Caco-2 (cell line): ENCODE measurements at regions not wholly inside any gene's neighbourhood (a gene's known extent, or its start where the extent isn't known, plus 50 kb on each side); places are given as distances from the start of the nearest gene placed in this dataset.

Source experiments
- BruUV-seq: library from RNA; stranded (reverse); fragments of 400-500 nt; replicated peaks from 2 replicates; lab custom pipeline; 2021; lab: Mats Ljungman, UMichigan
- CTCF ChIA-PET: fragments of 300-600 bp; sonication (Branson Sonifier 250); formaldehyde crosslinking; loops from one replicate; lab custom pipeline; 2022; ENCODE audit warnings: antibody characterized with exemption; lab: Charles Lee
- POLR2A ChIA-PET: fragments of 300-600 bp; sonication (Branson Sonifier 250); formaldehyde crosslinking; loops from one replicate; lab custom pipeline; 2022; ENCODE audit warnings: antibody characterized with exemption; lab: Charles Lee
- DNase-seq, 2 experiments: peaks; one replicate each; pipeline versions ENCODE4 v3.0.0 to v3.0.0-alpha.2; 2020 to 2022
- H3K27me3 ChIP-seq: replicated peaks from 2 replicates; pipeline ENCODE4 v1.6.0; 2011; ENCODE audit warnings: low read length; ENCODE audit not compliant: control insufficient read depth, insufficient read depth
- H3K36me3 ChIP-seq: 2 replicates; pipeline ENCODE4 v1.5.1; 2011; ENCODE audit warnings: low read length; ENCODE audit not compliant: control insufficient read depth, insufficient read depth
- H3K4me1 ChIP-seq: fragments of 250-450 bp; sonication (Bioruptor Pico); 2 replicates; pipeline ENCODE4 v1.5.1; 2020; ENCODE audit warnings: mild to moderate bottlenecking
- H3K4me3 ChIP-seq: 2 replicates; pipeline ENCODE4 v1.5.1; 2011; ENCODE audit warnings: low read depth, mild to moderate bottlenecking, control low read depth, low read length
- H3K9me3 ChIP-seq: fragments of 250-450 bp; sonication (Bioruptor Pico); 2 replicates; pipeline ENCODE4 v1.5.1; 2020; ENCODE audit warnings: mild to moderate bottlenecking, moderate library complexity
- H3K27ac Mint-ChIP-seq: one replicate; pipeline ENCODE4 v1.8.0; 2022; ENCODE audit warnings: mixed read lengths; ENCODE audit not compliant: unreplicated experiment
- H3K27me3 Mint-ChIP-seq: one replicate; pipeline ENCODE4 v1.8.0; 2022; ENCODE audit warnings: mixed read lengths; ENCODE audit not compliant: insufficient read depth, unreplicated experiment
- H3K36me3 Mint-ChIP-seq: one replicate; pipeline ENCODE4 v1.8.0; 2022; ENCODE audit warnings: mild to moderate bottlenecking, mixed read lengths; ENCODE audit not compliant: insufficient read depth, unreplicated experiment
- H3K4me1 Mint-ChIP-seq: one replicate; pipeline ENCODE4 v1.8.0; 2022; ENCODE audit warnings: low read depth, mixed read lengths; ENCODE audit not compliant: unreplicated experiment
- H3K4me3 Mint-ChIP-seq: one replicate; pipeline ENCODE4 v1.8.0; 2022; ENCODE audit warnings: mild to moderate bottlenecking, moderate library complexity, mixed read lengths; ENCODE audit not compliant: unreplicated experiment
- H3K9me3 Mint-ChIP-seq: one replicate; pipeline ENCODE4 v1.8.0; 2022; ENCODE audit warnings: mixed read lengths; ENCODE audit not compliant: unreplicated experiment
- intact Hi-C: fragments of 100-400 bp; cut with micrococcal nuclease; formaldehyde crosslinking; loops from one replicate; pipeline ENCODE4 v1.10.0; 2022; ENCODE audit not compliant: unreplicated experiment
- TF ChIP-seq, protein P1 (sequence below), 2 experiments: fragments of 200-600 bp in 1 of 2; IDR thresholded peaks; 1 replicate in 1 of 2; 2 replicates in 1 of 2; pipeline versions ENCODE4 v1.5.1 to v1.8.0; 2011 to 2022; ENCODE audit warnings: antibody characterized with exemption in 1 of 2, control low read depth in 1 of 2, inconsistent platforms in 1 of 2, low read depth in 1 of 2, low read length in 1 of 2, mild to moderate bottlenecking in 1 of 2, moderate library complexity in 1 of 2; ENCODE audit not compliant: insufficient read depth in 1 of 2, severe bottlenecking in 1 of 2, unreplicated experiment in 1 of 2

DNA sequence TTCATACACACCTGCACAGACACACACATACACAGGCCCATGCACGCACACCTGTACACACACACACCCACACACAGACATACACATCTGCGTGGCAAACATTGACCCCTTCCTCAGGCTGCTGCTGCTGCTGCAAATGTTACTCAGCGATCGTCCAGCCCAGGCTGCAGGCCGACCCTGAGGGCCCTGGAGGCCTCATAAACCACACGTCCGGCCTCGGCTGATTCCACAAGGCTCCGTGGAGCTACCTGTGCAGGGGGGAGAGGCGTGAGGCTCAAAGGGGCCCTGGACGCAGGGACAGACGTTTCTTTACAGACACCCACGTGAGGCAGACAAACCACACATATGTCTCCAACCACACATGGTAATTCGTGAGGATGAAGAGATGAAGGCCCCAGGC, 53.9 kb upstream of the PPP2R3B start:
- ChIA-PET CTCF (no interaction called here), POLR2A (no interaction called here)
- Mint-ChIP-seq H3K36me3 (peaks cover 6% of the 10 kb centered on the region), H3K9me3 (peaks cover 43% of the 10 kb centered on the region), H3K4me1 (peaks cover 13% of the 10 kb centered on the region), H3K27me3 (peaks cover 18% of the 10 kb centered on the region), H3K4me3 (no peak overlapping the region), H3K27ac (no peak overlapping the region)
- no peak for DNase-seq
- intact Hi-C loops, result no loop called here
- Histone ChIP-seq H3K36me3 (no peaks in the 10 kb centered on the region), H3K9me3 (no peaks in the 10 kb centered on the region), H3K27me3 (no peaks in the 10 kb centered on the region; the same call in 1 of the 2 replicates), H3K4me3 (no peak overlapping the region), H3K4me1 (no peaks in the 10 kb centered on the region)
- TF ChIP-seq, protein P1, sequence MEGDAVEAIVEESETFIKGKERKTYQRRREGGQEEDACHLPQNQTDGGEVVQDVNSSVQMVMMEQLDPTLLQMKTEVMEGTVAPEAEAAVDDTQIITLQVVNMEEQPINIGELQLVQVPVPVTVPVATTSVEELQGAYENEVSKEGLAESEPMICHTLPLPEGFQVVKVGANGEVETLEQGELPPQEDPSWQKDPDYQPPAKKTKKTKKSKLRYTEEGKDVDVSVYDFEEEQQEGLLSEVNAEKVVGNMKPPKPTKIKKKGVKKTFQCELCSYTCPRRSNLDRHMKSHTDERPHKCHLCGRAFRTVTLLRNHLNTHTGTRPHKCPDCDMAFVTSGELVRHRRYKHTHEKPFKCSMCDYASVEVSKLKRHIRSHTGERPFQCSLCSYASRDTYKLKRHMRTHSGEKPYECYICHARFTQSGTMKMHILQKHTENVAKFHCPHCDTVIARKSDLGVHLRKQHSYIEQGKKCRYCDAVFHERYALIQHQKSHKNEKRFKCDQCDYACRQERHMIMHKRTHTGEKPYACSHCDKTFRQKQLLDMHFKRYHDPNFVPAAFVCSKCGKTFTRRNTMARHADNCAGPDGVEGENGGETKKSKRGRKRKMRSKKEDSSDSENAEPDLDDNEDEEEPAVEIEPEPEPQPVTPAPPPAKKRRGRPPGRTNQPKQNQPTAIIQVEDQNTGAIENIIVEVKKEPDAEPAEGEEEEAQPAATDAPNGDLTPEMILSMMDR (IDR thresholded peaks at IDR 0.05; ENCODE audit: insufficient read depth in 1 of 2, low read depth in 1 of 2, low read length in 1 of 2, severe bottlenecking in 1 of 2, unreplicated experiment in 1 of 2), result no peak
- BruUV-seq, result no TSS peak

DNA sequence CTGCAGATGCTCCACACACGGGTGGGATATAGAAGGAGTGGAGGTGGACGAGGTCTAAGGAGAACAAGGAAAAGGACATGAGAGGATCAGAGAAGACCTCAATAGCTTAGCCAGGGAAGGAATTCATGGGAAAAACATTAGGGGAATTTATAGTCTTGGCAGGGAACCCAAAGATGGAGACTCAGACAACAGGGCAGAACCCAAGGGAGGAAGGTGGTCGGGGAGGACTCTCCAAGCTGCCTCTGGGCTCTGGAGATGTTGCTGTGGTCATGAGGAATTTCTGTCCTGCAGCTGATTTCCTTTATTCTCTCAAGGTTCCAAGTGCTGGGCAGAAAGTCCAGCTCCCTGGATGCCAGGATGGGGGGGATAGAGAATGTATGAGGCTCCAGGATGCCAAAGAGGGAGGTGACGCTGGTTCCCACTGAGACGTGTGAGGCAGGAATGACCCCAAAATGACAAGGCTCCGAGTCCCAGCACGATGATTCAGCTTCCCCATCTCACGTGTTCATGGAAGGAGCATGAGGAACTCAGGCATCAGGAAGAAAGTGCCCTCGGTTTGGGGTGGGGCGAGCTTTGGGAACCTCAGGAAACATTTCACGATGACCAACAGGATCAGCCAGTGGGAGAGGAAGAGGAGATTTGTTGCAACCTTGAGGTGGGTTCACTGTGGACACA, 57.0 kb upstream of the PPP2R3B start:
- Histone ChIP-seq H3K27me3 (no peaks in the 10 kb centered on the region; the same call in 1 of the 2 replicates), H3K4me3 (no peak overlapping the region), H3K4me1 (no peaks in the 10 kb centered on the region), H3K36me3 (no peaks in the 10 kb centered on the region), H3K9me3 (no peaks in the 10 kb centered on the region)
- no TSS peak for BruUV-seq
- no peaks in the 10 kb centered on the region for H3K4me1 Mint-ChIP-seq
- TF ChIP-seq, protein P1 (IDR thresholded peaks at IDR 0.05; ENCODE audit: insufficient read depth in 1 of 2, low read depth in 1 of 2, low read length in 1 of 2, severe bottlenecking in 1 of 2, unreplicated experiment in 1 of 2), result no peak
- peaks cover 6% of the 10 kb centered on the region for H3K27me3 Mint-ChIP-seq
- intact Hi-C loops, result no loop called here
- CTCF ChIA-PET, result no interaction called here
- no peak for DNase-seq
- no peaks in the 10 kb centered on the region for H3K36me3 Mint-ChIP-seq
- H3K27ac Mint-ChIP-seq, result no peak overlapping the region
- H3K9me3 Mint-ChIP-seq, result peaks cover 27% of the 10 kb centered on the region
- POLR2A ChIA-PET, result no interaction called here
- no peak overlapping the region for H3K4me3 Mint-ChIP-seq

DNA sequence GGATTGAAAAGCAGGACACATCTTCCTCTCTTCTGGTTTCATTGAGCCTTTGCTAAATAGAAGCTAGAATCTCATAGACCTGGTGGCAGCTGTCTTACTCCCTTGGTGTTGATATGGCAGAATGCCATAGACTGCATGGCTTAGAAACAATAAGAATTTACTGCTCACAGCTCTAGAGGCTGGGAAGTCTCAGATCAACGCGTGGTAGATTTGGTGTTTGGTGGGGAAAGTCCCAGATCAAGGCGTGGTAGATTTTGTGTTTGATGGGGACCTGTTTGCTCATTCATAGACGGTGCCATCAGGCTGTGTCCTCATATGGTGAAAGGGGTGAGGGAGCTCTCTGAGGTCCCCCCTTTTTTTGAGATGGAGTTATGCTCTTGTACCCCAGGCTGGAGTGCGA, 57.6 kb upstream of the PPP2R3B start:
- ChIA-PET POLR2A (no interaction called here), CTCF (no interaction called here)
- Mint-ChIP-seq H3K4me3 (no peak overlapping the region), H3K27ac (no peak overlapping the region), H3K27me3 (peaks cover 6% of the 10 kb centered on the region), H3K36me3 (no peaks in the 10 kb centered on the region), H3K9me3 (peaks cover 25% of the 10 kb centered on the region), H3K4me1 (no peaks in the 10 kb centered on the region)
- no TSS peak for BruUV-seq
- Histone ChIP-seq H3K4me3 (no peak overlapping the region), H3K36me3 (no peaks in the 10 kb centered on the region), H3K9me3 (no peaks in the 10 kb centered on the region), H3K27me3 (no peaks in the 10 kb centered on the region; the same call in 1 of the 2 replicates), H3K4me1 (no peaks in the 10 kb centered on the region)
- DNase-seq, result no peak
- TF ChIP-seq, protein P1 (IDR thresholded peaks at IDR 0.05; ENCODE audit: insufficient read depth in 1 of 2, low read depth in 1 of 2, low read length in 1 of 2, severe bottlenecking in 1 of 2, unreplicated experiment in 1 of 2), result no peak
- intact Hi-C loops, result no loop called here
